ENCODE measurements at regions not wholly inside any gene's neighbourhood (a gene's known extent, or its start where the extent isn't known, plus 50 kb on each side); places are given as distances from the start of the nearest gene placed in this dataset.

DNA sequence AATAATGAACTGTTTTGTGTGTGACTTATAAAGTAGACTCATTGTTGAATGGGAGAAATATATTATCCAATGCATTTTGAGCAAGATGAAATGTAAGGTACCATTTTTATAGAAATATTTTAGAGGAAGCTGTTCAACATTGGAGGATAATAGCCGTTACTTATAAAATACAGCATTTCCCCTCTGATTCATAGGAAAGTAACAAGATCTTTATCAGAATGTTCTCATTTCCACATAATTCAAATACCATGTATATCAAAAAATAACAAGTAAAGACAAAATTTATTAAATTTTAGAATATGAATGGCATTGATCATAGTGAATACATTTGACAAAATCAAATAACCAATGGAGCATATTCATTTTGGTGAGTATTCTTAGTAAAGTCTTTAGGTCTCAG is 346.7 kb upstream of the PTGER4 start:
- H3K9me2 ChIP-seq (ENCODE audit: low read depth, low read length) = no peaks in the 10 kb centered on the region
- H3K9ac ChIP-seq (ENCODE audit: low read length) = no peak overlapping the region
- H3K79me2 ChIP-seq (ENCODE audit: insufficient read depth, low read length) = no peaks in the 10 kb centered on the region
- no peaks in the 10 kb centered on the region for H3K27me3 ChIP-seq (ENCODE audit: insufficient read depth, low read length)
- no peak overlapping the region for H3K4me3 ChIP-seq (ENCODE audit: low read depth, low read length, poor library complexity, severe bottlenecking)
- H3K36me3 ChIP-seq (ENCODE audit: insufficient read depth, low read length) = no peaks in the 10 kb centered on the region
- no peaks in the 10 kb centered on the region for H3F3A ChIP-seq (ENCODE audit: insufficient read depth, low read length)
- H2AFZ ChIP-seq (ENCODE audit: low read length) = no peak overlapping the region
- H3K4me2 ChIP-seq (ENCODE audit: low read length) = no peak overlapping the region
- H3K9me3 ChIP-seq (ENCODE audit: low read length) = no peaks in the 10 kb centered on the region
- no peaks in the 10 kb centered on the region for H4K20me1 ChIP-seq (ENCODE audit: insufficient read depth, low read length)
- no peak overlapping the region for H3K27ac ChIP-seq (ENCODE audit: low read depth, low read length, poor library complexity, severe bottlenecking)
- H3K4me1 ChIP-seq (ENCODE audit: insufficient read depth, low read length, severe bottlenecking) = no peaks in the 10 kb centered on the region
- TF ChIP-seq, protein P1, sequence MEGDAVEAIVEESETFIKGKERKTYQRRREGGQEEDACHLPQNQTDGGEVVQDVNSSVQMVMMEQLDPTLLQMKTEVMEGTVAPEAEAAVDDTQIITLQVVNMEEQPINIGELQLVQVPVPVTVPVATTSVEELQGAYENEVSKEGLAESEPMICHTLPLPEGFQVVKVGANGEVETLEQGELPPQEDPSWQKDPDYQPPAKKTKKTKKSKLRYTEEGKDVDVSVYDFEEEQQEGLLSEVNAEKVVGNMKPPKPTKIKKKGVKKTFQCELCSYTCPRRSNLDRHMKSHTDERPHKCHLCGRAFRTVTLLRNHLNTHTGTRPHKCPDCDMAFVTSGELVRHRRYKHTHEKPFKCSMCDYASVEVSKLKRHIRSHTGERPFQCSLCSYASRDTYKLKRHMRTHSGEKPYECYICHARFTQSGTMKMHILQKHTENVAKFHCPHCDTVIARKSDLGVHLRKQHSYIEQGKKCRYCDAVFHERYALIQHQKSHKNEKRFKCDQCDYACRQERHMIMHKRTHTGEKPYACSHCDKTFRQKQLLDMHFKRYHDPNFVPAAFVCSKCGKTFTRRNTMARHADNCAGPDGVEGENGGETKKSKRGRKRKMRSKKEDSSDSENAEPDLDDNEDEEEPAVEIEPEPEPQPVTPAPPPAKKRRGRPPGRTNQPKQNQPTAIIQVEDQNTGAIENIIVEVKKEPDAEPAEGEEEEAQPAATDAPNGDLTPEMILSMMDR (IDR thresholded peaks at IDR 0.05; ENCODE audit: low read length) = no peak
- no peak for TF ChIP-seq EZH2 (IDR thresholded peaks at IDR 0.05; ENCODE audit: borderline replicate concordance, low read length)

DNA sequence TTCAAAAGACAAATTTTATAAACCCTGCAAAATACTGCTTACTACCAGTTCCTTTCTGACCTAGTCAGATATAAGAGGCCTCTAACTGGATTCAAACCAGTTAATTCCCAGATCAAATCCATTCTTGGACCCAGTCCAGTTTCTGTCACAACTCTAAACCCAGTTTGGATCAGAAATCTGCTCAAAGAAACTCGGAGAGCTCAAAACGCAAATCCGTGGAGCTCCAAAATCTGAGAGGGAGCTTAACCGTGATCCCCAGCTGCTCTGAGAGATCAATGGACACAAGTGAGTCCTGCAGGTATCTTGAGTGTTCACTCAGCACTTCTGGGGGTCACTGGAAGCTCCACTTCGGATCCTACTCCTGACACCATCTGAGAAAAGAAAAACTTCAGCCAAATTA is 348.1 kb upstream of the PTGER4 start:
- Histone ChIP-seq H4K20me1 (ENCODE audit: insufficient read depth, low read length) (no peaks in the 10 kb centered on the region), H3K4me1 (ENCODE audit: insufficient read depth, low read length, severe bottlenecking) (no peaks in the 10 kb centered on the region), H3K36me3 (ENCODE audit: insufficient read depth, low read length) (no peaks in the 10 kb centered on the region), H2AFZ (ENCODE audit: low read length) (no peak overlapping the region), H3K9ac (ENCODE audit: low read length) (no peak overlapping the region), H3F3A (ENCODE audit: insufficient read depth, low read length) (no peaks in the 10 kb centered on the region), H3K4me3 (ENCODE audit: low read depth, low read length, poor library complexity, severe bottlenecking) (no peak overlapping the region), H3K9me2 (ENCODE audit: low read depth, low read length) (no peaks in the 10 kb centered on the region), H3K4me2 (ENCODE audit: low read length) (no peak overlapping the region), H3K27ac (ENCODE audit: low read depth, low read length, poor library complexity, severe bottlenecking) (no peak overlapping the region), H3K9me3 (ENCODE audit: low read length) (no peaks in the 10 kb centered on the region), H3K79me2 (ENCODE audit: insufficient read depth, low read length) (no peaks in the 10 kb centered on the region), H3K27me3 (ENCODE audit: insufficient read depth, low read length) (no peaks in the 10 kb centered on the region)
- TF ChIP-seq, protein P1 (IDR thresholded peaks at IDR 0.05; ENCODE audit: low read length) = no peak
- no peak for TF ChIP-seq EZH2 (IDR thresholded peaks at IDR 0.05; ENCODE audit: borderline replicate concordance, low read length)

DNA sequence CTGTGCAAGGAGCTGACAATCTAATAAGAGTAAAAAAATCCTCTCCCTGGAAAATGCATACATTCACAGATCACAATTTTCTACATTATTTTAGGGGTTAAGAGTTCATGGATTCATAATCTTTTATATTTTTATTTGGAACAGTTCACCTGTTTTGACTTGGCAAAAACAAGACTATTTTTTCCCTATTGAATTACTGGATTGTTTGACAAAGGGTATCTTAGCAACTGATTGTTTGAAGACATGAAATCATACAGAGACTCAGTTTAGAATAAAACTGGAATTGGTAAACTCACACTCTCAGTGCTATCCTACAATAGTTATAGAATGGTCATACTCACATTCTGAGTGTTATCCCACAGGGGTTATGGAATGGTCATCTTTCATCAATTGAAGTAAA is 358.2 kb upstream of the PTGER4 start:
- no peaks in the 10 kb centered on the region for H3K4me1 ChIP-seq (ENCODE audit: insufficient read depth, low read length, severe bottlenecking)
- H2AFZ ChIP-seq (ENCODE audit: low read length) = no peak overlapping the region
- no peaks in the 10 kb centered on the region for H3K9me3 ChIP-seq (ENCODE audit: low read length)
- no peaks in the 10 kb centered on the region for H3K27me3 ChIP-seq (ENCODE audit: insufficient read depth, low read length)
- no peaks in the 10 kb centered on the region for H3K79me2 ChIP-seq (ENCODE audit: insufficient read depth, low read length)
- no peak overlapping the region for H3K9ac ChIP-seq (ENCODE audit: low read length)
- no peaks in the 10 kb centered on the region for H3K9me2 ChIP-seq (ENCODE audit: low read depth, low read length)
- H3K36me3 ChIP-seq (ENCODE audit: insufficient read depth, low read length) = no peaks in the 10 kb centered on the region
- TF ChIP-seq, protein P1 (IDR thresholded peaks at IDR 0.05; ENCODE audit: low read length) = no peak
- TF ChIP-seq EZH2 (IDR thresholded peaks at IDR 0.05; ENCODE audit: borderline replicate concordance, low read length) = no peak
- H3K4me3 ChIP-seq (ENCODE audit: low read depth, low read length, poor library complexity, severe bottlenecking) = no peak overlapping the region
- no peak overlapping the region for H3K4me2 ChIP-seq (ENCODE audit: low read length)
- H4K20me1 ChIP-seq (ENCODE audit: insufficient read depth, low read length) = no peaks in the 10 kb centered on the region
- H3K27ac ChIP-seq (ENCODE audit: low read depth, low read length, poor library complexity, severe bottlenecking) = no peak overlapping the region
- H3F3A ChIP-seq (ENCODE audit: insufficient read depth, low read length) = no peaks in the 10 kb centered on the region
